SK-N-SH treated with all-trans-retinoic acid at 6 μM for 48 hours (cell line): ENCODE measurements at regions not wholly inside any gene's neighbourhood (a gene's known extent, or its start where the extent isn't known, plus 50 kb on each side); places are given as distances from the start of the nearest gene placed in this dataset.

ENCODE experiments used
- ATAC-seq: fragments of 200-7000 bp; cut with Tn5 transposase; 3 replicates; pipeline ENCODE4 v1.9.1; 2020; ENCODE audit warnings: mild to moderate bottlenecking, moderate library complexity
- BACH2 ChIP-seq: fragments of 250-450 bp; sonication (Bioruptor Pico); IDR thresholded peaks from 2 replicates; pipeline ENCODE4 v1.9.0; 2021; ENCODE audit warnings: mild to moderate bottlenecking, borderline replicate concordance
- CSDC2 ChIP-seq: fragments of 250-450 bp; sonication (Bioruptor Pico); IDR thresholded peaks from 2 replicates; pipeline ENCODE4 v1.5.0; 2020; ENCODE audit warnings: mild to moderate bottlenecking, moderate library complexity
- ESRRG ChIP-seq: fragments of 250-450 bp; sonication (Bioruptor Pico); IDR thresholded peaks from 2 replicates; pipeline ENCODE4 v1.6.1; 2021; ENCODE audit warnings: mild to moderate bottlenecking
- ISL1 ChIP-seq: fragments of 250-450 bp; sonication (Bioruptor Pico); IDR thresholded peaks from 2 replicates; pipeline ENCODE4 v2.1.2; 2022; ENCODE audit warnings: mild to moderate bottlenecking, moderate library complexity
- OSR1 ChIP-seq: fragments of 250-450 bp; sonication (Bioruptor Pico); IDR thresholded peaks from 2 replicates; pipeline ENCODE4 v1.8.0; 2022; ENCODE audit warnings: moderate library complexity, mild to moderate bottlenecking, inconsistent platforms
- POU6F1 ChIP-seq: fragments of 250-450 bp; sonication (Bioruptor Pico); IDR thresholded peaks from 2 replicates; pipeline ENCODE4 v1.8.0; 2021; ENCODE audit warnings: low read depth, mild to moderate bottlenecking, moderate library complexity, borderline replicate concordance
- PPARA ChIP-seq: fragments of 250-450 bp; sonication (Bioruptor Pico); IDR thresholded peaks from 2 replicates; pipeline ENCODE4 v1.5.0; 2020; ENCODE audit warnings: mild to moderate bottlenecking, borderline replicate concordance
- RARB ChIP-seq: fragments of 250-450 bp; sonication (Bioruptor Pico); IDR thresholded peaks from 2 replicates; pipeline ENCODE4 v1.8.0; 2021; ENCODE audit warnings: mild to moderate bottlenecking, moderate library complexity
- SNAI2 ChIP-seq: fragments of 250-450 bp; sonication (Bioruptor Pico); IDR thresholded peaks from 2 replicates; pipeline ENCODE4 v1.5.0; 2020; ENCODE audit warnings: mild to moderate bottlenecking, moderate library complexity
- TCF4 ChIP-seq: fragments of 250-450 bp; sonication (Bioruptor Pico); IDR thresholded peaks from 2 replicates; pipeline ENCODE4 v1.8.0; 2021; ENCODE audit warnings: mild to moderate bottlenecking, moderate library complexity, borderline replicate concordance
- TOX ChIP-seq: fragments of 250-450 bp; sonication (Bioruptor Pico); IDR thresholded peaks from 2 replicates; pipeline ENCODE4 v1.8.0; 2021; ENCODE audit warnings: mild to moderate bottlenecking, moderate library complexity, borderline replicate concordance
- TSHZ2 ChIP-seq: fragments of 250-450 bp; sonication (Bioruptor Pico); IDR thresholded peaks from 2 replicates; pipeline ENCODE4 v1.5.0; 2020; ENCODE audit warnings: mild to moderate bottlenecking, moderate library complexity
- ZC3H10 ChIP-seq: fragments of 250-450 bp; sonication (Bioruptor Pico); IDR thresholded peaks from 2 replicates; pipeline ENCODE4 v1.5.1; 2021; ENCODE audit warnings: mild to moderate bottlenecking, moderate library complexity
- ZFP3 ChIP-seq: fragments of 250-450 bp; sonication (Bioruptor Pico); IDR thresholded peaks from 2 replicates; pipeline ENCODE4 v1.5.0; 2020; ENCODE audit warnings: mild to moderate bottlenecking, moderate library complexity
- ZFP30 ChIP-seq: fragments of 450-650 bp; formaldehyde crosslinking; IDR thresholded peaks from 2 replicates; pipeline ENCODE4 v1.5.0; 2022; ENCODE audit warnings: mild to moderate bottlenecking, moderate library complexity
- ZNF70 ChIP-seq: fragments of 450-650 bp; formaldehyde crosslinking; IDR thresholded peaks from 2 replicates; pipeline ENCODE4 v1.5.0; 2020; ENCODE audit warnings: mild to moderate bottlenecking, moderate library complexity
- ZNF8 ChIP-seq: fragments of 450-650 bp; formaldehyde crosslinking; IDR thresholded peaks from 2 replicates; pipeline ENCODE4 v1.5.0; 2020; ENCODE audit warnings: mild to moderate bottlenecking, moderate library complexity
- TF ChIP-seq, protein P1 (sequence below): fragments of 250-450 bp; sonication (Bioruptor Pico); IDR thresholded peaks from 2 replicates; pipeline ENCODE4 v1.5.1; 2021; ENCODE audit warnings: mild to moderate bottlenecking, moderate library complexity
- TF ChIP-seq, protein P2 (sequence below): fragments of 250-450 bp; sonication (Bioruptor Pico); IDR thresholded peaks from 2 replicates; pipeline ENCODE4 v1.8.0; 2020; ENCODE audit warnings: mild to moderate bottlenecking, moderate library complexity, borderline replicate concordance
- TF ChIP-seq, protein P3 (sequence below): fragments of 250-450 bp; sonication (Bioruptor Pico); IDR thresholded peaks from 2 replicates; pipeline ENCODE4 v1.5.1; 2020; ENCODE audit warnings: low read depth, mild to moderate bottlenecking, moderate library complexity

DNA sequence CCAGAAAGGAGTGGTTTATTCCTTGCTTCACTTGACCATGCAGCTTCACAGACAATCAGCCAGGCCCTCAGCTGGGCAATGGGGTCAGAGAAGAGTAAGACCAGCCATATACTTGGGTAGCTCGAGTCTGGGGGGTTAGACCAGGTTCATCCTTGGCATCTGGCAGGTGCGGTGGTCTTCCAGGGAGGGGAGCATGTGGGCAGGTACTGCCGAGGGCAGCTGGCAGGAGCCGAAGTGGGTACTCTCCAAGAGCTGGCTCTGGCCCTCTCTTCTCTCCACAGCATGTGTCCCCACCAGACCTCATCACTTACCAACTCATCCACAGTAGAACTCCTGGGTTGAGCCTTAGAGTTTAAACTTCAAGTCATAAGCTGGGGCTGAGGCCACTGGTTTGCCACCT lies 156.8 kb downstream of the FOXD2 start (continued):
- TF ChIP-seq ZNF8 (CRISPR knock-in tag) = no peak
- TF ChIP-seq ZNF70 (CRISPR knock-in tag) = no peak
- no peak for TF ChIP-seq CSDC2 (CRISPR knock-in tag)
- no peak for TF ChIP-seq OSR1 (CRISPR knock-in tag)
- TF ChIP-seq SNAI2 (CRISPR knock-in tag) = no peak
- no peak for TF ChIP-seq RARB
- TF ChIP-seq ZC3H10 (CRISPR knock-in tag) = no peak

- TF ChIP-seq, protein P1, sequence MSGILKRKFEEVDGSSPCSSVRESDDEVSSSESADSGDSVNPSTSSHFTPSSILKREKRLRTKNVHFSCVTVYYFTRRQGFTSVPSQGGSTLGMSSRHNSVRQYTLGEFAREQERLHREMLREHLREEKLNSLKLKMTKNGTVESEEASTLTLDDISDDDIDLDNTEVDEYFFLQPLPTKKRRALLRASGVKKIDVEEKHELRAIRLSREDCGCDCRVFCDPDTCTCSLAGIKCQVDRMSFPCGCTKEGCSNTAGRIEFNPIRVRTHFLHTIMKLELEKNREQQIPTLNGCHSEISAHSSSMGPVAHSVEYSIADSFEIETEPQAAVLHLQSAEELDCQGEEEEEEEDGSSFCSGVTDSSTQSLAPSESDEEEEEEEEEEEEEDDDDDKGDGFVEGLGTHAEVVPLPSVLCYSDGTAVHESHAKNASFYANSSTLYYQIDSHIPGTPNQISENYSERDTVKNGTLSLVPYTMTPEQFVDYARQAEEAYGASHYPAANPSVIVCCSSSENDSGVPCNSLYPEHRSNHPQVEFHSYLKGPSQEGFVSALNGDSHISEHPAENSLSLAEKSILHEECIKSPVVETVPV (CRISPR knock-in tag) = no peak
- ATAC-seq = no peak
Observed at GRCh38 chr1:47596328-47596727, 158.5 kb downstream of the FOXD2 start.

DNA sequence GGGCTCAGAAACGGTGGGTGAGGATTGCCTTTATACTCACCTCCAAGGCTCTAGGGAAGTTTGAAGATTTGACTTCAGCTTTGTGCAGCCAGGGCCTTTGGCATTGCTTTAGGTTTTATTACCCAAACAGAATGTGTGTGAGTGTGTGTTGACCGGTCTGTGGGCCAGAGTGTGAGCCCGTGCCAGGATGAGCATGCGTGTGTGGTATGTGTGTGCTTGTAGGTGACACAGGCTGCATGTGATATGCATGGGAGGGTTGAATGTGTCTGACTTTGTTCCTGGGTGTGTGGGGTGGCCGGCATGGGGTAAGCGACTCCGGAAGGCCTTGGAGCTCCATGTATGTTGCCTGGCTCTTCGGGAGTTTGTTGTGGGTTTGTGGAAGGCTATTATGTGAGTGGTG lies 160.5 kb downstream of the FOXD2 start:
- TF ChIP-seq BACH2 (no peak), PPARA (CRISPR knock-in tag) (no peak), ZNF70 (CRISPR knock-in tag) (no peak), ESRRG (CRISPR knock-in tag) (no peak), POU6F1 (CRISPR knock-in tag) (no peak), SNAI2 (CRISPR knock-in tag) (no peak), ZFP30 (CRISPR knock-in tag) (no peak), ZFP3 (no peak), TOX (CRISPR knock-in tag) (no peak), ZC3H10 (CRISPR knock-in tag) (no peak), RARB (no peak), ZNF8 (CRISPR knock-in tag) (no peak), TCF4 (CRISPR knock-in tag) (no peak), CSDC2 (CRISPR knock-in tag) (no peak), TSHZ2 (CRISPR knock-in tag) (no peak)
- TF ChIP-seq, protein P2, sequence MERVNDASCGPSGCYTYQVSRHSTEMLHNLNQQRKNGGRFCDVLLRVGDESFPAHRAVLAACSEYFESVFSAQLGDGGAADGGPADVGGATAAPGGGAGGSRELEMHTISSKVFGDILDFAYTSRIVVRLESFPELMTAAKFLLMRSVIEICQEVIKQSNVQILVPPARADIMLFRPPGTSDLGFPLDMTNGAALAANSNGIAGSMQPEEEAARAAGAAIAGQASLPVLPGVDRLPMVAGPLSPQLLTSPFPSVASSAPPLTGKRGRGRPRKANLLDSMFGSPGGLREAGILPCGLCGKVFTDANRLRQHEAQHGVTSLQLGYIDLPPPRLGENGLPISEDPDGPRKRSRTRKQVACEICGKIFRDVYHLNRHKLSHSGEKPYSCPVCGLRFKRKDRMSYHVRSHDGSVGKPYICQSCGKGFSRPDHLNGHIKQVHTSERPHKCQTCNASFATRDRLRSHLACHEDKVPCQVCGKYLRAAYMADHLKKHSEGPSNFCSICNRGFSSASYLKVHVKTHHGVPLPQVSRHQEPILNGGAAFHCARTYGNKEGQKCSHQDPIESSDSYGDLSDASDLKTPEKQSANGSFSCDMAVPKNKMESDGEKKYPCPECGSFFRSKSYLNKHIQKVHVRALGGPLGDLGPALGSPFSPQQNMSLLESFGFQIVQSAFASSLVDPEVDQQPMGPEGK = no peak
- TF ChIP-seq, protein P1 (CRISPR knock-in tag) = no peak
- ATAC-seq = no peak

GRCh38 chr1:47599777-47600176 lies 161.9 kb downstream of the FOXD2 start:
- ATAC-seq = no peak
- TF ChIP-seq ZNF70 (CRISPR knock-in tag) = no peak
- no peak for TF ChIP-seq TOX (CRISPR knock-in tag)
- TF ChIP-seq, protein P2 = no peak
- no peak for TF ChIP-seq TCF4 (CRISPR knock-in tag)
- TF ChIP-seq ZFP30 (CRISPR knock-in tag) = no peak
- TF ChIP-seq, protein P3, sequence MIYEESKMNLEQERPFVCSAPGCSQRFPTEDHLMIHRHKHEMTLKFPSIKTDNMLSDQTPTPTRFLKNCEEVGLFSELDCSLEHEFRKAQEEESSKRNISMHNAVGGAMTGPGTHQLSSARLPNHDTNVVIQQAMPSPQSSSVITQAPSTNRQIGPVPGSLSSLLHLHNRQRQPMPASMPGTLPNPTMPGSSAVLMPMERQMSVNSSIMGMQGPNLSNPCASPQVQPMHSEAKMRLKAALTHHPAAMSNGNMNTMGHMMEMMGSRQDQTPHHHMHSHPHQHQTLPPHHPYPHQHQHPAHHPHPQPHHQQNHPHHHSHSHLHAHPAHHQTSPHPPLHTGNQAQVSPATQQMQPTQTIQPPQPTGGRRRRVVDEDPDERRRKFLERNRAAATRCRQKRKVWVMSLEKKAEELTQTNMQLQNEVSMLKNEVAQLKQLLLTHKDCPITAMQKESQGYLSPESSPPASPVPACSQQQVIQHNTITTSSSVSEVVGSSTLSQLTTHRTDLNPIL = no peak
- no peak for TF ChIP-seq POU6F1 (CRISPR knock-in tag)
- TF ChIP-seq ISL1 (CRISPR knock-in tag) = no peak
- TF ChIP-seq, protein P1 (CRISPR knock-in tag) = no peak
